GM18502 (cell line): ENCODE measurements at regions not wholly inside any gene's neighbourhood (a gene's known extent, or its start where the extent isn't known, plus 50 kb on each side); places are given as distances from the start of the nearest gene placed in this dataset.

Experiments used
- ATAC-seq: cut with Tn5 transposase; IDR thresholded peaks from one replicate; pipeline ENCODE4 v1.9.1; 2021; ENCODE audit warnings: mild to moderate bottlenecking; ENCODE audit not compliant: unreplicated experiment, poor library complexity

GRCh38 chrX:43467608-43468234 is 188.4 kb upstream of the MAOA start:
- ATAC-seq, result no peak

GRCh38 chrX:43469391-43470054 is 186.6 kb upstream of the MAOA start:
- no peak for ATAC-seq

- ATAC-seq, result no peak
Measured at GRCh38 chrX:43474321-43474720, 181.8 kb upstream of the MAOA start.

- ATAC-seq, result no peak
Measured at GRCh38 chrX:43479070-43479469, 177.0 kb upstream of the MAOA start.

GRCh38 chrX:43479850-43480249 is 176.2 kb upstream of the MAOA start:
- no peak for ATAC-seq

GRCh38 chrX:43481576-43481975 is 174.5 kb upstream of the MAOA start:
- no peak for ATAC-seq

- no peak for ATAC-seq
Measured at GRCh38 chrX:43493756-43494155, 162.3 kb upstream of the MAOA start.

- ATAC-seq, result no peak
Measured at GRCh38 chrX:43500246-43500645, 155.9 kb upstream of the MAOA start.

GRCh38 chrX:43500996-43501694 is 155.0 kb upstream of the MAOA start:
- ATAC-seq, result no peak

GRCh38 chrX:43504394-43504793 is 151.7 kb upstream of the MAOA start:
- ATAC-seq, result no peak

GRCh38 chrX:43505769-43506168 is 150.3 kb upstream of the MAOA start:
- no peak for ATAC-seq

GRCh38 chrX:43508694-43509093 is 147.4 kb upstream of the MAOA start:
- ATAC-seq, result no peak

GRCh38 chrX:43510209-43510608 is 145.9 kb upstream of the MAOA start:
- no peak for ATAC-seq

GRCh38 chrX:43513085-43513484 is 143.0 kb upstream of the MAOA start:
- no peak for ATAC-seq

GRCh38 chrX:43514820-43515219 is 141.3 kb upstream of the MAOA start:
- no peak for ATAC-seq

GRCh38 chrX:43522582-43522981 is 133.5 kb upstream of the MAOA start:
- ATAC-seq, result no peak

- no peak for ATAC-seq
Measured at GRCh38 chrX:43525901-43526610, 130.0 kb upstream of the MAOA start.

GRCh38 chrX:43526878-43527277 is 129.2 kb upstream of the MAOA start:
- ATAC-seq, result no peak

- ATAC-seq, result no peak
Measured at GRCh38 chrX:43527801-43528200, 128.3 kb upstream of the MAOA start.

GRCh38 chrX:43530837-43531236 is 125.3 kb upstream of the MAOA start:
- no peak for ATAC-seq

GRCh38 chrX:43540318-43540717 is 115.8 kb upstream of the MAOA start:
- ATAC-seq, result no peak
